ENCODE measurements at regions not wholly inside any gene's neighbourhood (a gene's known extent, or its start where the extent isn't known, plus 50 kb on each side); places are given as distances from the start of the nearest gene placed in this dataset.
A peak's percentile ranks its signal among the peaks of the same experiment; 100 is the strongest.

DNA sequence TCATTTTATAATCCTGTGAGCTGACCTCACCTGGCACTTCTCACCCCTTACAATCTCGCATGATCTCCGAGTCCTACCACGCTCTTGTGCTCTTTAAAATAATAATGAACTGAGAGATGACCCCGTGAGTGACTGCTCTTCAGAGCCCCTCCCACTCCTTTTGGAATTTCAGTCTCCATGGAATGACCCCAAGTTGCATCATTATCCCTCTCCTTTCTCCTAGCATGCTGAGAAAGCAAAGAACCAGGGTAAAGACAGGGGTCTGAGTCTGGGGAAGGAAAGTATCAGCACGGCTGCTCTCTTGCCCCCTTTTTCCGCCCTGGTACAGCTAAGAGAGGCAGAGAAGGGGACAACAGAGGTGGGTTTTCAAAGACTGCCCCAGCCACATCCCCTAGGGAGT, 178.3 kb upstream of the PLEKHA5 start:
- Histone ChIP-seq H3K79me2 (ENCODE audit: insufficient read depth) (no peaks in the 10 kb centered on the region), H3K27ac (no peak overlapping the region), H3K4me1 (ENCODE audit: insufficient read depth) (peaks cover 12% of the 10 kb centered on the region), H3K27me3 (replicated peaks; ENCODE audit: insufficient read depth) (no peaks in the 10 kb centered on the region), H3K9me3 (ENCODE audit: low read depth) (no peaks in the 10 kb centered on the region), H3K9me2 (ENCODE audit: insufficient read depth) (no peaks in the 10 kb centered on the region), H2AFZ (no peak overlapping the region), H3K4me3 (no peak overlapping the region), H4K20me1 (ENCODE audit: insufficient read depth) (no peaks in the 10 kb centered on the region), H3K4me2 (ENCODE audit: unreplicated experiment) (no peak overlapping the region), H3K9ac (no peak overlapping the region), H3F3A (ENCODE audit: insufficient read depth) (peaks cover 5% of the 10 kb centered on the region; the same call in 1 of the 2 replicates), H3K36me3 (ENCODE audit: low read depth) (no peaks in the 10 kb centered on the region)
- TF ChIP-seq EZH2 (IDR thresholded peaks at IDR 0.05; ENCODE audit: insufficient read depth, poor library complexity, severe bottlenecking) (no peak), EZH2phosphoT487 (IDR thresholded peaks at IDR 0.05; ENCODE audit: insufficient read depth, low read depth) (no peak)
- in situ Hi-C loops (cut with MboI): no loop called here
- WGBS, 2 experiments (ENCODE audit: low coverage in 1 of 2, low lambda C conversion rate in 2 of 2, missing lambda C conversion rate in 2 of 2): 69 to 70% methylated on average over 6 of the region's 6 CpGs
- no peak for DNase-seq

GRCh38 chr12:18953505-18953904, 176.0 kb upstream of the PLEKHA5 start:
- WGBS, 2 experiments (ENCODE audit: low coverage in 1 of 2, low lambda C conversion rate in 2 of 2, missing lambda C conversion rate in 2 of 2): 42 to 61% methylated on average over 1 of the region's 1 CpG

GRCh38 chr12:18955594-18955993, 173.9 kb upstream of the PLEKHA5 start:
- H3K79me2 ChIP-seq (ENCODE audit: insufficient read depth): no peaks in the 10 kb centered on the region
- 0 out of 2 replicates have a peak overlapping the region, but pooled peaks have one; percentile 13 for H3K27ac ChIP-seq
- peaks cover 12% of the 10 kb centered on the region for H3K4me1 ChIP-seq (ENCODE audit: insufficient read depth)
- H3K9ac ChIP-seq: no peak overlapping the region
- no peak overlapping the region for H3K4me3 ChIP-seq
- H3F3A ChIP-seq (ENCODE audit: insufficient read depth): peaks cover 5% of the 10 kb centered on the region; the same call in 1 of the 2 replicates
- H3K4me2 ChIP-seq (ENCODE audit: unreplicated experiment): no peak overlapping the region
- H2AFZ ChIP-seq: peak overlapping the region; percentile 36; the same call in 1 of the 2 replicates
- no peaks in the 10 kb centered on the region for H3K27me3 ChIP-seq (replicated peaks; ENCODE audit: insufficient read depth)
- no peaks in the 10 kb centered on the region for H3K36me3 ChIP-seq (ENCODE audit: low read depth)
- H3K9me2 ChIP-seq (ENCODE audit: insufficient read depth): no peaks in the 10 kb centered on the region
- in situ Hi-C loops (cut with MboI): no loop called here
- no peak for TF ChIP-seq EZH2 (IDR thresholded peaks at IDR 0.05; ENCODE audit: insufficient read depth, poor library complexity, severe bottlenecking)
- TF ChIP-seq EZH2phosphoT487 (IDR thresholded peaks at IDR 0.05; ENCODE audit: insufficient read depth, low read depth): no peak
- no peaks in the 10 kb centered on the region for H3K9me3 ChIP-seq (ENCODE audit: low read depth)
- DNase-seq: peak; percentile 69
- WGBS, 2 experiments (ENCODE audit: low coverage in 1 of 2, low lambda C conversion rate in 2 of 2, missing lambda C conversion rate in 2 of 2): 36% methylated on average over 3 of the region's 3 CpGs
- H4K20me1 ChIP-seq (ENCODE audit: insufficient read depth): no peaks in the 10 kb centered on the region

More at GRCh38 chr12:18953505-18953904, 176.0 kb upstream of the PLEKHA5 start:
- Histone ChIP-seq H3K9ac (no peak overlapping the region), H3K27ac (no peak overlapping the region), H3K4me1 (ENCODE audit: insufficient read depth) (peaks cover 12% of the 10 kb centered on the region), H3K4me3 (no peak overlapping the region), H3K79me2 (ENCODE audit: insufficient read depth) (no peaks in the 10 kb centered on the region), H3F3A (ENCODE audit: insufficient read depth) (peaks cover 5% of the 10 kb centered on the region; the same call in 1 of the 2 replicates), H3K27me3 (replicated peaks; ENCODE audit: insufficient read depth) (no peaks in the 10 kb centered on the region), H2AFZ (no peak overlapping the region), H3K9me2 (ENCODE audit: insufficient read depth) (no peaks in the 10 kb centered on the region), H3K4me2 (ENCODE audit: unreplicated experiment) (no peak overlapping the region), H3K9me3 (ENCODE audit: low read depth) (no peaks in the 10 kb centered on the region), H4K20me1 (ENCODE audit: insufficient read depth) (no peaks in the 10 kb centered on the region), H3K36me3 (ENCODE audit: low read depth) (no peaks in the 10 kb centered on the region)
- DNase-seq: no peak
- in situ Hi-C loops (cut with MboI): no loop called here
- TF ChIP-seq EZH2 (IDR thresholded peaks at IDR 0.05; ENCODE audit: insufficient read depth, poor library complexity, severe bottlenecking): no peak
- no peak for TF ChIP-seq EZH2phosphoT487 (IDR thresholded peaks at IDR 0.05; ENCODE audit: insufficient read depth, low read depth)

DNA sequence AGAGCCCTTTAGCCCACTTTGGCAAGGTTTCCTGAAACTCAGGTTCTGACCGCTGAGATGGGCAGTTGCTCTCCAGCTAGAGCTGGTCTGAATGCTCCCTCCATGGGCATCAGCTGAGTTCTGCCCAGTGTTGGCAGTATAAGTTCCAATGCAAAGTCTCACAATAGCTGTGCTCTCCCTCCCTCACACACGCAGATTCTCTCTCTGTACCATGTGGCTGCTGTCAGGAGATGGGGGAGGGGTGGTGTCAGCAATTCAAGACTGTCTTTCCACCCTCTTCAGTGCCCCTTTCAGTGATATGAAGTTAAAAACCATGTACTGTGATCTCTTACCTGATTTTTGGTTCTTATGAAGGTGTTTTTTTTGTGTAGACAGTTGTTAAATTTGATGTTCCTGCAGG, 164.3 kb upstream of the PLEKHA5 start:
- in situ Hi-C loops (cut with MboI): no loop called here
- no peaks in the 10 kb centered on the region for H3K4me1 ChIP-seq (ENCODE audit: insufficient read depth)
- H3K9ac ChIP-seq: no peak overlapping the region
- TF ChIP-seq EZH2 (IDR thresholded peaks at IDR 0.05; ENCODE audit: insufficient read depth, poor library complexity, severe bottlenecking) (no peak), EZH2phosphoT487 (IDR thresholded peaks at IDR 0.05; ENCODE audit: insufficient read depth, low read depth) (no peak)
- DNase-seq: no peak
- H3K27ac ChIP-seq: no peak overlapping the region
- no peaks in the 10 kb centered on the region for H3F3A ChIP-seq (ENCODE audit: insufficient read depth)
- no peak overlapping the region for H3K4me3 ChIP-seq
- no peaks in the 10 kb centered on the region for H3K79me2 ChIP-seq (ENCODE audit: insufficient read depth)
- no peak overlapping the region for H3K4me2 ChIP-seq (ENCODE audit: unreplicated experiment)
- no peak overlapping the region for H2AFZ ChIP-seq
- H3K27me3 ChIP-seq (replicated peaks; ENCODE audit: insufficient read depth): no peaks in the 10 kb centered on the region
- no peaks in the 10 kb centered on the region for H3K36me3 ChIP-seq (ENCODE audit: low read depth)
- no peaks in the 10 kb centered on the region for H4K20me1 ChIP-seq (ENCODE audit: insufficient read depth)
- no peaks in the 10 kb centered on the region for H3K9me3 ChIP-seq (ENCODE audit: low read depth)
- no peaks in the 10 kb centered on the region for H3K9me2 ChIP-seq (ENCODE audit: insufficient read depth)
- WGBS, 2 experiments (ENCODE audit: low coverage in 1 of 2, low lambda C conversion rate in 2 of 2, missing lambda C conversion rate in 2 of 2): 80 to 82% methylated on average over 2 of the region's 2 CpGs

DNA sequence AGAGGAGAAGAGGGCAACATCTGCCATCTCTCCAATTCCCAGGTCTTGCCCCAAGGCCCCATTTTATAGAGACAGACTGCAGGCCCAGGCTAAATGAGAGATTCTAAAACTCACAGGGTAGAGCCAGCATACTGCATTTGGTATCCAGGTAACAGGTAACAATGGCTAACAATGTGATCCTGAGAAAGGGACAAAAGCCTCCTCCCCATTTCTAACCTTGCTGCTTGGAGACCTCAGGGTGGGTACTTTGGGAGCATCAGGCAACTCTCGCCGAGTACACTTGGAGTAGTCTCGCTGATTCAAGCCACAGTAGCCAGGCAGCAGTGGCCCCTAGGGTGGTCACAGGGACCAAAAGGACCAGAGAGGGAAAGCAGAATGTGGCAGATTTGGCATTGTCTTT, 162.6 kb upstream of the PLEKHA5 start:
- H3K27ac ChIP-seq: no peak overlapping the region
- H3F3A ChIP-seq (ENCODE audit: insufficient read depth): no peaks in the 10 kb centered on the region
- H3K4me2 ChIP-seq (ENCODE audit: unreplicated experiment): no peak overlapping the region
- no peaks in the 10 kb centered on the region for H3K4me1 ChIP-seq (ENCODE audit: insufficient read depth)
- no peaks in the 10 kb centered on the region for H4K20me1 ChIP-seq (ENCODE audit: insufficient read depth)
- H3K9me3 ChIP-seq (ENCODE audit: low read depth): no peaks in the 10 kb centered on the region
- no peaks in the 10 kb centered on the region for H3K9me2 ChIP-seq (ENCODE audit: insufficient read depth)
- no peaks in the 10 kb centered on the region for H3K27me3 ChIP-seq (replicated peaks; ENCODE audit: insufficient read depth)
- no peaks in the 10 kb centered on the region for H3K79me2 ChIP-seq (ENCODE audit: insufficient read depth)
- DNase-seq: no peak
- H3K4me3 ChIP-seq: no peak overlapping the region
- WGBS, 2 experiments (ENCODE audit: low coverage in 1 of 2, low lambda C conversion rate in 2 of 2, missing lambda C conversion rate in 2 of 2): 94 to 96% methylated on average over 3 of the region's 3 CpGs
- no peak for TF ChIP-seq EZH2phosphoT487 (IDR thresholded peaks at IDR 0.05; ENCODE audit: insufficient read depth, low read depth)
- TF ChIP-seq EZH2 (IDR thresholded peaks at IDR 0.05; ENCODE audit: insufficient read depth, poor library complexity, severe bottlenecking): no peak
- no peak overlapping the region for H2AFZ ChIP-seq
- H3K36me3 ChIP-seq (ENCODE audit: low read depth): no peaks in the 10 kb centered on the region
- in situ Hi-C loops (cut with MboI): no loop called here
- no peak overlapping the region for H3K9ac ChIP-seq
